SH-SY5Y (cell line): ENCODE measurements at regions not wholly inside any gene's neighbourhood (a gene's known extent, or its start where the extent isn't known, plus 50 kb on each side); places are given as distances from the start of the nearest gene placed in this dataset.

Experiments
- GATA2 ChIP-seq: IDR thresholded peaks from 2 replicates; pipeline ENCODE4 v1.6.1; 2011; ENCODE audit warnings: mild to moderate bottlenecking, low read depth, low read length
- GATA3 ChIP-seq: IDR thresholded peaks from 2 replicates; pipeline ENCODE4 v1.6.1; 2011; ENCODE audit warnings: low read depth, mild to moderate bottlenecking, low read length, moderate library complexity

DNA sequence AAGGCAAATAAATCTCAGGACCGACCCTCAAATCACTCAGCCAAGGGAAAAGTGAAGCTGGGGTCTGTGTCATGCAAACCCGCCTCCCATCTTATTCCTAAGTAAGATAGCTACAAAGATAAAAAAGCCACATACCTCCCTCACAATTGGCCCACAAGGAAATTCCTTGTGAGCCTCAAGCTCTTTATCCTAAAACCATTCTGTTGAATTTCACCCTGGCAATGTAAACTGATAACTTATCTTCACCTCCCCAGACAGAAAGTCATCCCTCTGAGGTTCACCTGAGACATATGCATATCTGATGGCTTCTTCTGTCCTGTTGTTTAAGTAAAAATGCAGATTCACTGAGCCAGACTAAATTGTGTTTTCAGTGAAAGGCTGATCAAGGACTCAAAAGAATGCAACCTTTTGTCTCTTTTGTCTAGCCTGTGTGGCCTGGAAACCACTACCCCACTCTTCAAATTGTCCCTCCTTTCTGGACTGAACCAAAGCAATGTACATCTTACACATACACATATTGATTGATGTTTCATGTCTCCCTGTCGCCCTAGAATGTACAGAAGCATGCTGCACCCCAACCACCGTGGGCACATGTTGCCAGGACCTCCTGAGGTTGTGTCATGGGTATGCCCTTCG, 91.3 kb downstream of the MFAP3L start:
- TF ChIP-seq GATA2, result no peak
- TF ChIP-seq GATA3, result no peak

DNA sequence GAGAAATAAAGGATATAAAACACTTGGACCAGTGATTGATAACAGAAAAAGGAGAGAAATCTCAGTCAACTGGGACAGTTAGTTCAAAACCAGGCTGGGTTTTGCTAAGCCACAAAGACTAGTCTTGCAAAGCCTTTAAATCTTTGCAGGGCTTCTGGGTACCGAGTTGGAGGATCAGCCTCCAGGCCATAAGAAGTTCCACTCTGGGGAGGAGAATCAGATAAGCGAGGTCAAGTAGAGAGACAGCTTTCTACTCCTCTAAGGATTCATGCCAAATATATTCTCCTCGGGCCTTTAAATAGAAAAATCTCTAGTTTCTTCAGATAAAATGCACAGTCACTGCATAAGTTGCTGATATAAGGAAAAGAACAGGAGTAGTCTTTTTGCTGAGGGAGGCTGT, 92.7 kb downstream of the MFAP3L start:
- no peak for TF ChIP-seq GATA2
- no peak for TF ChIP-seq GATA3

DNA sequence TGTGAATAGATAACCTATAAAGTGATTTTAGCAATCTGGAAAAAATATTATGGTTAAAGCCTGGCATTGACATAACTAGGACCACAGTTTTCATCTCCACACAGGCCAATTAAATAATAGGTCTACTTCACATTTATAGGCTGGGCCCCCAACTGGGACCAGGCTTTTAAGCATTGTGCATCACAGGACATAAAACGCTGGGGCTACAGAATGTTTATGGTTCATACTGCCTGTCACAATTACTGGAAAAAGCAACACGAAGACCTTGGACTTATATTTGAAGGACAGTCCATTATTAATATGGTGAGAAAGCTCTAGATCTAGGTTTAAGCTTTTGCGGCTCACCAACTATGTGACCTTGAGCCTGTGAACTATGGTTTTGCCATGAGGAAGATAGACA, 94.2 kb downstream of the MFAP3L start:
- TF ChIP-seq GATA2 (no peak), GATA3 (no peak)

DNA sequence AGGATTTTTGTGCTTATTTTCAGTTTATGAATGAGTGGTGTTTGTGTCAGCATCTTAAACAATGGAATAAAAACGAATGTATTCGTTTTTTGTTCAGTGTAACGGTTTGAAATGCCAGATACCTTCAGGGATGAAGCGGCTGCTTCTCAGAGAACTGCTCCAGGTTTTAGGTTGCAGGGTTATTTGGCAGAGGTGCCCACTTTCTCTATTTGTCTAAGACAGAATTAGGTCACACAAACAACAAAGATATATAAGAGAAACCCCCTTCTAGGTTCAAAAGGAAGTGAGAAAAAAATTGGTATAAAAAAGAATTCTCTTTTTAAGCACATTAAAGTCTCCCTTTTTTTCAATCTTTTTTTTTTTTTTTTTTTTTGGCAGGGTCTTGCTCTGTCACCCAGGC, 98.9 kb downstream of the MFAP3L start:
- TF ChIP-seq GATA2 (no peak), GATA3 (no peak)

DNA sequence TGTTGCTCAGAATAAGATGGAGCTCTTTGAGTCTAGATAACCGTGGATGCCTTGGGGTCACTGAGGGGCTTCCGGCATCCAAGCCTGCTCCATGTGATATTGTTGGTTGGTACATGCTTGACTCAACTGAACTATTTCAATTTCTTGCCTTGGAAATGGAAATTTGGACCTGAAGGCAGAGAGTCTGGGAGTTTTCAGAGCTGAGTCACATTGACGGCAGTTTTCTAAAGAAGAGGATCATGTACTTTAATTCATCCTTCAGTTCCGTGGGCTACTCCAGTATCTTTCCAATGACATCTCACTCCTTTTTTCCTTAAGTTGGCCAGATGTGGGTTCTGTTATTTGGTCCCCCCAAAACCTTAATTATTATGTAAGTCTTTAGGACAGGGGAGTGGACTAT, 100.5 kb downstream of the MFAP3L start:
- TF ChIP-seq GATA2 (no peak), GATA3 (no peak)

DNA sequence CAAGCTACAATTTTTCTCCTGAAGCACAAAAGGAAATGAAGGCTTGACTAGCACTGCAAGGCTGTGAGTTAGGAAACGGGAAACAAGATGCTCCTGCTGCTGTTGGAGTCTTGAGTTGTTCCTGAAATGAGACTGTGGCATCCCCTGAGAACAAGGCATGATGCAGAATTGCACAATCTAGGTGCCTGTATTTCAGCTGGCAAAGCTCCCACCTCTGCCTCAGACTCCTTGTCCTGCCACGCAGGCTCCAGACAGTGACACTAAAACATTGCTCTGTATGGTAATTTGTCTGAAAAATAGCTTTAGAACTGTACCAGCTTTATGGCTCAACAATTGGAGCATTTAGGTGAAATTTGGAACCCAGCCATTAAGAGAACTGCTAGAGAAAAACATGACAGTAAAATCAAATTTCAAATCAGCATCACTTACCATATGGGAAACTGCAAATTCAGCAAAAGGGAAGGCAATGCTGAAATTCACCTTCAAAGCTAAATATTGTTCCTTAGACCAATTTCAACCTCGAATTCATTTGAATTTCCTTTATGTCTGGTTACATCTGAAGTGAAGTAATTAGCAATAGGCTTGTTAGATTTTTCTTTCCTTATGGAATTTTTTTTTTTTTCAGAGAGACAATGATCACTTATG, 103.4 kb downstream of the MFAP3L start:
- TF ChIP-seq GATA3 (no peak), GATA2 (no peak)

DNA sequence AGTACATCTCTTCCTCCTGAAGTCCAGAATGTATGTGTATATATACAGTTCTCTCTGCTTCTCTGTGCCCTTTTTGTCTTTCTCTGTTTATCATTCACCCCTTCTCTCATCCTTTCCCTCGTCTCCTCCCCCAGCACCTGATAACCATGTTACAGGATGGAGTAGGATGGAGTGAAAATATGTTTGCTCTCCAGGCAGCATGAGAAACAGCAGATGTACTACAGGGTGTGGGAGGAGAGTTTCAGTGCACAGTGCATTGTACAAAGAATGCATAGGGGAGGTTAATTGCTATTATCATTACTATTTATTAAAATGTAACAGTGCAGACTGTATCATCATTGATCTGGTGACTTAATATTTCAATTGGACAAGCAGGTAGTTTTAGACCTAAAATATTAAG, 104.5 kb downstream of the MFAP3L start:
- no peak for TF ChIP-seq GATA2
- no peak for TF ChIP-seq GATA3

DNA sequence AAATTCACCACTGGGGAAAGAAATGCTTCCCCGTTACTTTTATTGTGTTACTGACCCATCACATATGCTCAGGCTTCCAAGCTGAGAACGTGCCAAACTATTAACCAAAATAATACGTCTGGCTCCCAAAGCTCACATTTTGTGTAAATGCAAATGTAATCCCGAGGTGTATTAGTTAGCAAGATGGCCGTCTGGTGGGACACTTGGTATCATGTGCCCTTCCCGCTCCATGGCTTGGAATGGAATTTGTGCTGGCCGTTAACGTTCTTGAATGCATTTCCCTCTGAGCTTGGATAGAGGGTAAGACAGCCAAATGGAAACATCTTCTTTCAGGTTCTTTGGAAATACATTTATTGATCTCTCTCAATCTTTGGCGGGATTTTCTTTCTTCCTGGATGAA, 105.0 kb downstream of the MFAP3L start:
- TF ChIP-seq GATA2, result no peak
- TF ChIP-seq GATA3, result no peak

DNA sequence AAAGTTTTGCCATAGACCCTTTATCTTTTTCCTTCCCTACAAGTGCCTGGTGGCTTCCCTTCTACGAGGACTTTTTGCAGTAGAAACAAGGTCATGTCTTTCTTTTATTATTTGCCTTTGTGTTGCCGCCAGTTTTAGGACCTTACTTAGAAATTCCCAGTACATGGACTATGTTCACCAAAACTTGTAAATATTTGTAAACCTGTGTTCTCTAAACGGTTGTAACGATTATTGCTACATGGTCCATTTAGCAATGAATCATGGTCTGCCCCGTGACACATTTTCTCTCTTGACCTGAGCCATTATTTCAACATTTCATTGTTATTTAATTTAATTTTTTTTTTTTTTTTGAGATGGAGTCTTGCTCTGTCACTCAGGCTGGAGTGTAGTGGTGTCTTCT, 110.7 kb downstream of the MFAP3L start:
- TF ChIP-seq GATA2 (no peak), GATA3 (no peak)

DNA sequence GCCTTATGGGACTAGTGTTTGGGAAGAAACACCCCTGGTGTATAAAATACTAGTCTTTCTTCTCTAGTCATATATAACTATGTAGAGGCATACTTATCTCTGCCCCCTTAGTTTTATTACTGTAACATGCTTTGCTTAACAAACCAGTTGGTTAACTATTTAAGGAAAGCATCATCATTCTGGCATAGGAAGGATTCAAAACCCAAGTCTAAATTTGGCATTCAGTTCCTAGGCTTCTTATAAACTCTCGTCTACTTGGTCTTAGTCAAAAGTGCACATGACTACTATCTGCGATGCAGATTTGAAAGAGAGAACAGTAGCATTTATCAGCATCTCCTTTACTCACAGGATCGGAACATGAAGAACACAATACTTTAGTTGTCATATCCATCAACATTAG, 111.3 kb downstream of the MFAP3L start:
- TF ChIP-seq GATA3, result no peak
- TF ChIP-seq GATA2, result no peak

DNA sequence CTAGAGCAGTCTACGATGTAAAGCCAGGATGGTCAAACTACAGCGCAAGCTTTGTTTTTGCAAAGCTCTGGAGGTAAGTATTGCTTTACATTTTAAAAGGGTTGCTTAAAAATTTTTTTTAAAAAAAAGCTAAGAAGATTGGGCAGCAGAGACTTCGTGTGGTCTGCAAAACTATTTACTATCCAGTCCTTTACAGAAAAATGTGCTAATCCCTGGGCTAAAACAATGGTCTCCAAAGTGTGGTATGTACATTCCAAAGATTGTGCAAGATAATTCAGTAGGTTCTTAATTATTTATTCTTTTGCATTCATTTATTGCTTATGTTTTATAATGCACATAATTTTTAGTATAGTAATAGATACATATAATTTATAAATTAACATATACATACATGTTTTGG, 113.2 kb downstream of the MFAP3L start:
- TF ChIP-seq GATA2 (no peak), GATA3 (no peak)

DNA sequence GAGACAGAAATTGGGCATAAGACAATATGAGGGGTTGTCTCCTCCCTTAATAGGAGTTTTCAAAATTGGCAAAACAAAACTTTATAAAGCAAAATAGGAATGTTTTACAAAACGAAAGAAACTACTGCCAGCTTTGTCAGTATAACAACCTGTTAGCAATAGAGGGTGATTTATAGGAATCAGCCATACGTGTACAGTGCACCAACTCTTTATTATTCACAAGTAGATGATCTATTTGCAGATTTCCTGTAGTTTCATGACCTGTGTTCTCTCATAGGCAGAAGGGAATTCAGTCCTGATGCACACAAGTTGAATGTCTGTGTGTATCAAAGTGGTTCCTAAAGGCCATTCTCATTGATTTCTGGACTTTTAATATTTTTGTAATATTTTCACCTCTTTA, 116.3 kb downstream of the MFAP3L start:
- TF ChIP-seq GATA2, result no peak
- TF ChIP-seq GATA3, result no peak

DNA sequence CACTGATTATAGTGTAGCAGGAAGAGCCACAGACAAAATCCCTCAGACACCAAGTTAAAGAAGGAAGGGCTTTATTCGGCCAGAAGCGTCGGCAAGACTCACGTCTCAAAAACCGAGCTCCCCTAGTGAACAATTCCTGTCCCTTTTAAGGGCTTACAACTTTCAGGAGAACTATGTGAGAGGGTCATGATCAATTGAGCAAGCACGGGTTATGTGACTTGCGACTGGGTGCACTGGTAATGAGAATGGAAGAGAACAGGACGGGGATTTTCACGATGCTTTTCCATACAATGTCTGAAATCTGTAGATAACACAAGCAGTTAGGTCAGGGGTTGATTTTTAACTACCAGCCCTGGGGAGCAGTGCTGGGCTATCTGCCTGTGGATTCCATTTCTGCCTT, 116.7 kb downstream of the MFAP3L start:
- TF ChIP-seq GATA2, result no peak
- no peak for TF ChIP-seq GATA3

DNA sequence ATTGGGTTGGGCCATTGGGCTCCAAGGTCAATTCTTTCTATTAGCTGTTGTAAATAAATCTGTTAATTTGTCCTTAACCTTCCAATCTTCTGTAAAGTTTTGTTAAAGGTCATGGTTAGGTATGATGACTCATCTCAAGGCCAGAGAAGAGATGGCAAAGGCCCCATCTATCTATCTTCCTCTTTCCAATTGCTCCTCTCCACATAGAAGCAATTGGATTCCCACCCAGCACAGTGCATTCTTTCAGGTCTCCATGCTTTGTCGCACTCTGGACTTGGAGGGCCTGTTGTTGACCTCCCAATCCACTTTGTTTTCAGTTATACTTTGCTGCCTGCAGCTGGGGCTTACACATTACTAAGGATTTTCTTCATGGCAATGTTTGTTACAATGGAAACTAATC, 118.5 kb downstream of the MFAP3L start:
- no peak for TF ChIP-seq GATA3
- TF ChIP-seq GATA2, result no peak

DNA sequence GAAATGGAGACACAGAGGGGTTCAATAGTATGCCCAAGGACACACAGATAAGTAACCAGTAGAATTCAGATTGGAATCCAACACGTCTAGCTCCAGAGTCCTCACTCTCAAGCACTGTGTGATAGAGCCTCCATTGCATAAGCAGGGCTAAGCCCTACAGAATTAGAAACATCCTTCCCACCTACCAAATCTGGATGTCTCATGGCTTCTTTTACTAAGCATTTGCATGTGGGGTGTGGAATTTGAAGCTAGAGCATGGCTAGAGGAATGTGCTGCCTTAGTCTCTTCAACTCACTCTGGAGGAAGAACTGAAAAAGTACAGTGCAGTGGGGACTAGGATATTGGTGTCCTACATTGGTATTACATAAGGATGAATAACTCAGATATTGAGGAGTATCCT, 119.4 kb downstream of the MFAP3L start:
- no peak for TF ChIP-seq GATA2
- TF ChIP-seq GATA3, result no peak

DNA sequence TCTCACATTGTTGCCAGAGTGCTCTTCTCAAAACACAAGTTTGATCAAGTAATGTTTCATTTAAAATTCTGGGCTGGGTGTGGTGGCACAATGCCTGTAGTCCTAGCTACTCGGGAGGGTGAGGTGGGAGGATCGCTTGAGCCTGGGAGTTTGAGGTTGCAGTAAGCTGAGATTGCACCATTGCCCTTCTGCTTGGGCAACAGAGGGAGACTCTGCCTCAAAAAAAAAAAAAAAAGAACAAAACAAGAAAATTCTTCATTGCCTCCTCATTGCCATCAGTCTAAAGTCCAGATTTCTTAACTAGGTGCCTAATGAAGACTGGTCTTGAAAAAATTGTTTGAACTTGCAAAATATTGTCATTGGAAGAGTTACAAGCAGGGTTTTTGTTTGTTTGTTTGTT, 120.1 kb downstream of the MFAP3L start:
- TF ChIP-seq GATA2 (no peak), GATA3 (no peak)

DNA sequence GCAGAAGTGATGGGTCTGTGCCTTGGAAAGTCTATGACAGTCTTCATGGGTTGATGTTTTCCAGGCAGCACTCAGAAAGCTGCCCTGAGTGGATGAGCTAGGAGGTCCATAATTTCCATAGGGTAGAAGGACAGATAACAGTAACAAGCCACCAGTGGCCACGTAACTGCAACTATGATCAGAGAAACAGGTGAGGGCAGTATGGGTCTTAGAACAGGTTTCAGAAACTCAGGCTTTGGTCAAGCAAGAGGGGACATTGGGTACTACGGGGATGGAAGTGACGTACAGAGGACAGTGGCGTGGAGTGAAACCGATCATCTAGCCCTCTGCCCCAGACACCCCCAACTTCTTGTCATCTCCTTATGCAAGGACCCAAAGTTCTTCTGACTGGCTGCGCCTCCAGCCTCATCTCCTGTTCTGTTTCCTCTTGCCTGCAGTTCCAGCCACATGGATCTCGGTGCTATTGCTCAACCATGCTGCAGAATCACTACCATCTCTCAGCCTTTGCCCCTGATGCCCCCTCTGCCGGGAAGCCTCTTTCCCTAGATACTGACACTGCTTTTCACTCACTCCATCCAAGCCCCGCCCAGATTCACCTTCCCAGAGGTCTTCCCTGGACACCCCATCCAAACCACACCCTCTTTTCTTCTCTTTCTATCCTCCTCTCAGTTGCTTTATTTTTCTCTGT, 123.4 kb downstream of the MFAP3L start:
- no peak for TF ChIP-seq GATA3
- no peak for TF ChIP-seq GATA2
